HEK293 (cell line): ENCODE measurements at regions not wholly inside any gene's neighbourhood (a gene's known extent, or its start where the extent isn't known, plus 50 kb on each side); places are given as distances from the start of the nearest gene placed in this dataset.

ENCODE experiments used
- CTCF ChIA-PET: fragments of 350-600 bp; formaldehyde crosslinking; extraction: SDS; loops from one replicate; lab custom pipeline; 2021; ENCODE audit warnings: antibody characterized with exemption; lab: Yijun Ruan, JAX
- POLR2A ChIA-PET: fragments of 300-600 bp; formaldehyde crosslinking; extraction: SDS; loops from one replicate; lab custom pipeline; 2020; ENCODE audit warnings: antibody characterized with exemption, inconsistent platforms; lab: Yijun Ruan, JAX
- H3K27ac ChIP-seq: fragments of 200-500 bp; sonication (Bioruptor generic); 2 replicates; pipeline ENCODE4 v1.5.1; 2014; ENCODE audit warnings: low read depth, low read length, control low read depth, inconsistent platforms; ENCODE audit errors: extremely low read depth
- H3K36me3 ChIP-seq, 2 experiments: fragments of 200-500 bp in 1 of 2; sonication (Bioruptor generic) in 1 of 2; 1 replicate in 1 of 2; 2 replicates in 1 of 2; pipeline ENCODE4 v1.5.1; 2014 to 2017; ENCODE audit warnings: inconsistent platforms in 2 of 2, low read length in 2 of 2; ENCODE audit not compliant: control insufficient read depth in 2 of 2, insufficient read depth in 1 of 2
- H3K4me1 ChIP-seq: fragments of 200-500 bp; sonication (Bioruptor generic); 2 replicates; pipeline ENCODE4 v1.5.1; 2014; ENCODE audit warnings: mild to moderate bottlenecking, low read length, inconsistent platforms; ENCODE audit not compliant: control insufficient read depth, insufficient read depth
- H3K4me3 ChIP-seq: 2 replicates; pipeline ENCODE4 v1.5.1; 2011; ENCODE audit warnings: low read depth, mild to moderate bottlenecking, control low read depth, low read length, moderate library complexity
- H3K9me3 ChIP-seq: fragments of 200-500 bp; sonication (Bioruptor generic); 2 replicates; pipeline ENCODE4 v1.5.1; 2014; ENCODE audit warnings: low read depth, low read length, inconsistent platforms; ENCODE audit not compliant: control insufficient read depth, insufficient read depth
- ATF2 ChIP-seq: fragments of 450-650 bp; formaldehyde crosslinking; IDR thresholded peaks from 2 replicates; pipeline ENCODE4 v1.5.1; 2016; ENCODE audit warnings: missing biosample characterization, missing genetic modification characterization, low read depth
- BCL11B ChIP-seq: fragments of 450-650 bp; formaldehyde crosslinking; IDR thresholded peaks from 2 replicates; pipeline ENCODE4 v1.5.1; 2016; ENCODE audit warnings: low read depth, missing biosample characterization, missing genetic modification characterization
- GLIS1 ChIP-seq: fragments of 450-650 bp; formaldehyde crosslinking; IDR thresholded peaks from 2 replicates; pipeline ENCODE4 v1.5.1; 2016; ENCODE audit warnings: missing biosample characterization, missing genetic modification characterization
- INSM2 ChIP-seq: fragments of 450-650 bp; formaldehyde crosslinking; IDR thresholded peaks from 2 replicates; pipeline ENCODE4 v1.5.1; 2016; ENCODE audit warnings: missing biosample characterization, missing genetic modification characterization
- YY1 ChIP-seq: fragments of 450-650 bp; formaldehyde crosslinking; IDR thresholded peaks from 2 replicates; pipeline ENCODE4 v1.5.1; 2018; ENCODE audit warnings: missing biosample characterization, missing genetic modification characterization
- ZFHX2 ChIP-seq: fragments of 450-650 bp; formaldehyde crosslinking; conservative IDR thresholded peaks from 2 replicates; pipeline ENCODE4 v1.5.1; 2016; ENCODE audit warnings: missing biosample characterization, missing genetic modification characterization
- ZIC2 ChIP-seq: fragments of 450-650 bp; formaldehyde crosslinking; IDR thresholded peaks from 2 replicates; pipeline ENCODE4 v1.5.1; 2016; ENCODE audit warnings: missing biosample characterization, missing genetic modification characterization
- ZNF174 ChIP-seq: fragments of 450-650 bp; formaldehyde crosslinking; IDR thresholded peaks from 2 replicates; pipeline ENCODE4 v1.5.0; 2017; ENCODE audit warnings: missing biosample characterization, mild to moderate bottlenecking, missing genetic modification characterization
- ZNF223 ChIP-seq: fragments of 450-650 bp; formaldehyde crosslinking; IDR thresholded peaks from 2 replicates; pipeline ENCODE4 v1.5.1; 2016; ENCODE audit warnings: missing biosample characterization, missing genetic modification characterization
- ZNF350 ChIP-seq: fragments of 450-650 bp; formaldehyde crosslinking; IDR thresholded peaks from 2 replicates; pipeline ENCODE4 v1.5.0; 2017; ENCODE audit warnings: missing biosample characterization, mild to moderate bottlenecking, missing genetic modification characterization
- ZNF354C ChIP-seq: fragments of 450-650 bp; formaldehyde crosslinking; IDR thresholded peaks from 2 replicates; pipeline ENCODE4 v1.5.1; 2016; ENCODE audit warnings: missing biosample characterization, missing genetic modification characterization, low read depth, borderline replicate concordance
- ZNF362 ChIP-seq: fragments of 450-650 bp; formaldehyde crosslinking; IDR thresholded peaks from 2 replicates; pipeline ENCODE4 v1.5.1; 2016; ENCODE audit warnings: missing biosample characterization, missing genetic modification characterization
- ZNF449 ChIP-seq: fragments of 450-650 bp; formaldehyde crosslinking; IDR thresholded peaks from 2 replicates; pipeline ENCODE4 v1.5.1; 2017; ENCODE audit warnings: missing biosample characterization, mild to moderate bottlenecking, missing genetic modification characterization, moderate library complexity
- ZNF488 ChIP-seq: fragments of 450-650 bp; formaldehyde crosslinking; IDR thresholded peaks from 2 replicates; pipeline ENCODE4 v1.5.1; 2016; ENCODE audit warnings: missing biosample characterization, missing genetic modification characterization
- ZNF501 ChIP-seq: fragments of 450-650 bp; formaldehyde crosslinking; IDR thresholded peaks from 2 replicates; pipeline ENCODE4 v1.5.1; 2016; ENCODE audit warnings: missing biosample characterization, missing genetic modification characterization
- ZNF654 ChIP-seq: fragments of 450-650 bp; formaldehyde crosslinking; IDR thresholded peaks from 2 replicates; pipeline ENCODE4 v1.5.1; 2016; ENCODE audit warnings: low read depth, missing biosample characterization, missing genetic modification characterization
- ZNF660 ChIP-seq: fragments of 450-650 bp; IDR thresholded peaks from 2 replicates; pipeline ENCODE4 v1.5.1; 2018; ENCODE audit warnings: missing biosample characterization, mild to moderate bottlenecking, missing genetic modification characterization

- Histone ChIP-seq H3K27ac (no peak overlapping the region), H3K36me3 (no peaks in the 10 kb centered on the region)
- TF ChIP-seq ZNF488 (tag by site-specific recombination) (no peak), ZNF660 (no peak), ZFHX2 (no peak), ATF2 (tag by site-specific recombination) (no peak), ZNF174 (no peak), ZNF654 (tag by site-specific recombination) (no peak), INSM2 (no peak), ZNF449 (no peak), ZNF362 (tag by site-specific recombination) (no peak), ZNF350 (no peak), YY1 (tag by site-specific recombination) (no peak)
- TF ChIP-seq, all 188 proteins: peak for 0
- H3K4me1 ChIP-seq: no peaks in the 10 kb centered on the region
- ChIA-PET POLR2A (interaction anchor here (0.6 kb wide), 1 partner anchor 18 kb away, joined by 3 read pairs; no protein-coding TSS in a partner anchor), CTCF (interaction anchor here (1.2 kb wide), 1 partner anchor 120 kb away, joined by 3 read pairs; the partner anchor contains the start of gene KLF7)
- no peaks in the 10 kb centered on the region for H3K9me3 ChIP-seq
- H3K4me3 ChIP-seq: no peak overlapping the region
These were observed 120.4 kb upstream of the KLF7 start for GRCh38 chr2:207286106-207286505.

GRCh38 chr2:207288628-207289027, 122.9 kb upstream of the KLF7 start:
- Histone ChIP-seq H3K4me3 (no peak overlapping the region), H3K36me3 (no peaks in the 10 kb centered on the region), H3K27ac (no peak overlapping the region), H3K4me1 (no peaks in the 10 kb centered on the region), H3K9me3 (no peaks in the 10 kb centered on the region)
- TF ChIP-seq ZNF354C (tag by site-specific recombination): no peak
- no peak for TF ChIP-seq BCL11B
- peak; percentile 72 for TF ChIP-seq ZIC2 (tag by site-specific recombination)
- no peak for TF ChIP-seq ZNF501 (tag by site-specific recombination)
- no peak for TF ChIP-seq ZNF223 (tag by site-specific recombination)
- TF ChIP-seq GLIS1 (tag by site-specific recombination): peak; percentile 63
- CTCF ChIA-PET: interaction anchor here (0.5 to 0.6 kb wide), 2 partner anchors 59 to 474 kb away, joined by 3 to 5 read pairs; no protein-coding TSS in a partner anchor
- POLR2A ChIA-PET: no interaction called here
